Left colon (tissue), 2 donors: ENCODE measurements at regions not wholly inside any gene's neighbourhood (a gene's known extent, or its start where the extent isn't known, plus 50 kb on each side); places are given as distances from the start of the nearest gene placed in this dataset.
"Not testable (repeated sequence)": the region's sequence is repeated elsewhere in the genome, so short reads cannot be mapped to it uniquely, and the experiment has no call there.

ENCODE experiments used
- ATAC-seq: fragments of 200-7000 bp; cut with Tn5 transposase; one replicate; pipeline ENCODE4 v1.9.1; 2020; ENCODE audit warnings: mild to moderate bottlenecking, moderate library complexity
- DNase-seq, 2 donors: peaks; one replicate each; pipeline ENCODE4 v3.0.0-alpha.2; 2020
- intact Hi-C, 2 donors: fragments of 100-400 bp; cut with DNase I in 1 of 2; cut with micrococcal nuclease in 1 of 2; formaldehyde crosslinking; loops; one replicate each; pipeline versions ENCODE4 v1.11.2 to v1.14.0; 2022; cut with DNase I, micrococcal nuclease
- donor health status: DM: no; HTN: no; CAD: no.
- donor health status: DM: yes; HTN: yes; CAD: no.

DNA sequence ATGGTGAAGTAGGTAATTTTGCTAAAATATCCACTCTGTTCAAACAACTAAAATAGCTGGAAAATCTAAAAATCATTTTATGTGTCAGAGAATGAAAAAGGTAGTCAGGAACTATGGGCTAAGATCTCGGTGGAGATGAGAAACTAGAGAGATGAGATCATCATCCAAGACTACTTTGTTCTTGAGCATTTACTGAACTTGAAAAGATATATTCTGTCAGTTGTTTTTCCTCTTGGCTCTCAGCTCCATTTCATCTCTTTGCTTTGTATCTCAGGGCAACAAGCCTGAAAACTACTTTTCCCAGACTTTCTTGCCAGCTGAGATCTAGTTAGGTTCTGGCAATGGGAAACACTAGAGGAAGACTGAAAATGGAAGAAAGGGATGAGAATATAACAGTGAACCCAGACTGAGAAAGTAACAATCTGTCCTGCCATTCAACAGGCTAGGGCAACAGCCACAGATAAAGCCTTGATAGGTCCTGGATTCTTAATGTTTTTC, 346.2 kb upstream of the MEX3C start:
- ATAC-seq (no peak), DNase-seq (no peak)
- intact Hi-C loops = no loop called here

DNA sequence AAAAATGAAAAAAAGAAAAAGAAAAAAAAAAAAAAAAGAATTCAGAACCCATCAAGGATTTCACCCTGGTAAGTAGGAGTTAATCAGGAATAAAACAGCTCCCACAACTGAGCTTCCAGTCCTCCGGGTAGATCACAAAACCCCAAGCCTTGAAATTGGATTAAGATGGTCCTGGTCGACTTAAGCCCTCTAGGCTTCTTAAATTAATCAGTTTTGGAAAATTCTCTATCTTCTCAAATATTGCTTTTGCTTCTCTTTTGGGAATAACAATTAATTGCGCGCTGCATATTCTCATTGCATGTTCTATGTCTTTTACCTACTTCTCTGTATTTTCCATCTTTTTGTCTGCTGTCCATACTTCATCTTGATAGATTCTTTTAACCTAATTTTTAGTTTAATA, 348.0 kb upstream of the MEX3C start:
- ATAC-seq = no peak
- intact Hi-C loops = no loop called here
- DNase-seq = no peak

- ATAC-seq = no peak
- intact Hi-C loops = no loop called here
- no peak for DNase-seq
Observed at GRCh38 chr18:51559198-51559901, 361.9 kb upstream of the MEX3C start.

GRCh38 chr18:51559902-51560287, 362.4 kb upstream of the MEX3C start:
- intact Hi-C loops = no loop called here
- DNase-seq (no peak), ATAC-seq (no peak)

GRCh38 chr18:51561821-51562220, 364.3 kb upstream of the MEX3C start:
- ATAC-seq = no peak
- intact Hi-C loops = no loop called here
- no peak for DNase-seq

- ATAC-seq (no peak), DNase-seq (no peak)
- intact Hi-C loops = no loop called here
Observed at GRCh38 chr18:51562866-51563265, 365.4 kb upstream of the MEX3C start.

GRCh38 chr18:51563396-51563795, 365.9 kb upstream of the MEX3C start:
- ATAC-seq (no peak), DNase-seq (no peak)
- intact Hi-C loops = no loop called here

DNA sequence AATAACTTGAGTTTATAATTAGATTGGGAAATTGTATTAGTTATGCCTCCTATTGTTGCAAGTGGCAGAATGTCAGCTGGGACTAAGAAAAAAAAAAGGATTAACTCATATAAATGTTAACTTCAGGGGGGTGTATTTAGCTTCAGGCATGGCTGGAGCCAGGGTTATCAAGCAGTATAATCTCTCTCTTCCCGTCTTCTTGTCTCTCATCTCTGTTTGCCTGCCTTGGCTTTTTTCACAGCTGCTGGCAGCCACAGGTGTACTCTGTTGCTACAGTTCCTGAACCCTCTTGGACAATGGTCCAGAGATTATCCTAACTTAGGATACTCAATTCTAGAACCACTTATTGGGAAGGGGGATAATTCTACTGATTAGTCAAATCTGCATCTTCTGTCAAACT, 370.7 kb upstream of the MEX3C start:
- no peak for DNase-seq
- ATAC-seq = no peak
- intact Hi-C loops = no loop called here

DNA sequence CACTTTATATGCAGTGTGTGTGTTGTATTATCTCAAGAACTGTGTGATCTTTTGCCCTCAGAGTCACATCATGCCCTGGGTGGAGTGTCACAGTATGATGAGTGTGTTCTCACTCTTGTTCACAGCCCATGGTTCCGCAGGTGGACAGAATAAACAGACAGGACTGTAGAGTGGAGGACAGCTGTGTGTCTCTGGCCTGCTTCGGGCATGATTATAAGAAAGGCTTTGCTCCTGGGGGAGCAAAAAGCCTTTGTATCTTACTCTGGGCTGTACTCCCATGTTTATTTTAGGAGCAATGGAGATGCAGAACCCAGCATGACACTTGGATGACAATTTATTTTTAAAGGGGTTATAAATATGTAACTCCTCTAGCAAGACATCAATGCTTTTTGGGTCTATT, 371.7 kb upstream of the MEX3C start:
- DNase-seq = no peak
- ATAC-seq = no peak
- intact Hi-C loops = no loop called here

GRCh38 chr18:51569561-51569960, 372.1 kb upstream of the MEX3C start:
- ATAC-seq (no peak), DNase-seq (no peak)
- intact Hi-C loops = no loop called here

GRCh38 chr18:51570071-51570470, 372.6 kb upstream of the MEX3C start:
- ATAC-seq, DNase-seq, intact Hi-C loops: not testable (repeated sequence)

- intact Hi-C loops, DNase-seq, ATAC-seq: not testable (repeated sequence)
Observed at GRCh38 chr18:51573886-51574285, 376.4 kb upstream of the MEX3C start.

DNA sequence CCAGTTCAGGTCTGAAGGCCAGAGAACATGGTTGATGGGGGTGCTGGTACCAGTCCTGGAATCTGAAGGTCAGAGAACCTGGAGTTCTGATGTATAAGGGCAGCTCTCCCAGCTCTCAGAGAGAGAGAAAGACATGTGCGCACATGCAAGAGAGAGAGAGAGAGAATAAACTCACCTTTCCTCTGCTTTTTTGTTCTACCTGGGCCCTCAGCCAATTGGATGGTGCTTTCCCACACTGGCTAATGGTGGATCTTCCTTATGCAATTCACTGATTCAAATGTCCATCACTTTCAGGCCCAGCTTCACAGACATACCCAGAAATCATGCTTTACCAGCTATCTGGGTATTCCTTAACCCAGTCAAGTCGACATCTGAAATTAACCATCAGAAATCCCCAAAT, 377.7 kb upstream of the MEX3C start:
- intact Hi-C loops = no loop called here
- ATAC-seq = no peak
- DNase-seq = no peak

GRCh38 chr18:51578406-51578980, 381.0 kb upstream of the MEX3C start:
- DNase-seq (no peak), ATAC-seq (no peak)
- intact Hi-C loops = no loop called here

DNA sequence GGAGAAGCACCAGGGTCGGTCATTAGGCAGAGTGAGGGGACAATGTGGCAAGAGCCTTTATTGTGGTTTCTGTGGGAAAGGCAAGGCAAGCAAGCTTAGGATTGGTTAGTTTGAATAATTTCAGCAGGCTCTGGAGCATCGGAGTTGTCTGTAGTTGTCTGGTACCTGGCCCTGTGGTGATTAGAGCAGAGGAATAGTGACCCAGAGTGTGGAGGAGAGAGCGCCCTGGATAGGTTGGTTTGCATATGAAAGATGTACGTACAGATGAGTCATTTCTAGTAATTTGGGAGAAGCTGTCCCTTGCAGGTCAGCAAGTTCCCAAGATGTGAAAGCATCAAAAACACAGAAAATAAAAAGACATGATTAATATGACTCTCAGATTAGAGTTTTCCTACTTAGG, 383.1 kb upstream of the MEX3C start:
- DNase-seq (no peak), ATAC-seq (no peak)
- intact Hi-C loops = no loop called here

- no peak for DNase-seq
- intact Hi-C loops = no loop called here
- no peak for ATAC-seq
Observed at GRCh38 chr18:51582551-51582950, 385.1 kb upstream of the MEX3C start.

- intact Hi-C loops = no loop called here
- ATAC-seq (no peak), DNase-seq (no peak)
Observed at GRCh38 chr18:51588616-51589015, 391.1 kb upstream of the MEX3C start.

DNA sequence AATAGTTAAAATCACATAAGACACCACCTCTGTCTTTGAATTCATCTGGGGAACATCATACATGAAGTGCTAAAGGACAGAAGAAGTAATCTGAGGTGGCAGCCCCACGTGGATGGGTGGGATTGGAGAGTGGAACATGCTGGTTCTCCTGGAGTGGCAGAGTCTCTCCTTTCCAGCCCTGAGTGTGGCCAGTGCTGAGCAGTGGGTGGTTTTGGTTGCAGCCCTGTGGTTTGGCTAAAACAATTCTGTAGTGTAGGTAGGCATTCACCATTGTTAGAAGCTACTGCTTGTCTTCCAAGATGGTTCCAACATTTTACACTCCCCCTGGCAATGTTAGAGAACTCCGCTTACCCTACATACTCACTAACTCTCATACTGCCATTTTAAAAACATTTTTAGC, 396.4 kb upstream of the MEX3C start:
- intact Hi-C loops = no loop called here
- DNase-seq = no peak
- ATAC-seq = no peak

GRCh38 chr18:51603111-51603510, 405.6 kb upstream of the MEX3C start:
- ATAC-seq (no peak), DNase-seq (no peak)
- intact Hi-C loops = no loop called here

DNA sequence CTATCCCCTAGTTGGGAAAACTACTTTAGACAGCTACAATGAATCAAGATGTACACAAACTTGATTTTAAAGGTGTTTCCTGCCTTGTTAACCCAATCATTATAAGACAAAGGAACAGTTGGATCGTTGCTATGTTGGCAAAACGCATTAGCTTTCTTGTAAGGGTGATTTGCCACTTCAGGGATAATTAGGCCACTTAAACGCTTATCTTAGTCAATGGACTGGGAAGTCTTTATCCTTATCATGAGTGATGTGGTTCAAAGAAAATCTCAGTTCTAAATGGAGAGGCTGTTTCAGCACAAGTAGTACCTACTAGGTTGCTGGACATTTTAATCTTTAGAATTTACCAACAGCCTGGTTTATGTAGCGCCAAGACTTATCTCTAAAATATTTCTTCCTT, 406.1 kb upstream of the MEX3C start:
- intact Hi-C loops = no loop called here
- ATAC-seq = no peak
- no peak for DNase-seq

- ATAC-seq = no peak
- intact Hi-C loops = no loop called here
- DNase-seq = no peak
Observed at GRCh38 chr18:51610481-51610880, 413.0 kb upstream of the MEX3C start.
